Activated T-cell treated with anti-CD3 and anti-CD28 coated beads, Interleukin-2, amount 50 U/mL, for 24 hours (primary cell): ENCODE measurements at regions not wholly inside any gene's neighbourhood (a gene's known extent, or its start where the extent isn't known, plus 50 kb on each side); places are given as distances from the start of the nearest gene placed in this dataset.

Source experiments
- DNase-seq: peaks from one replicate; pipeline ENCODE4 v3.0.0-alpha.2; 2020
- H3K27ac Mint-ChIP-seq: 2 replicates; pipeline ENCODE4 v1.8.0; 2020; ENCODE audit warnings: mild to moderate bottlenecking, mixed read lengths
- H3K27me3 Mint-ChIP-seq: 2 replicates; pipeline ENCODE4 v1.8.0; 2020; ENCODE audit warnings: mixed read lengths
- H3K36me3 Mint-ChIP-seq: 2 replicates; pipeline ENCODE4 v1.8.0; 2020; ENCODE audit warnings: low read depth, mixed read lengths
- H3K4me1 Mint-ChIP-seq: 2 replicates; pipeline ENCODE4 v1.8.0; 2020; ENCODE audit warnings: low read depth, mixed read lengths
- H3K4me3 Mint-ChIP-seq: 2 replicates; pipeline ENCODE4 v1.8.0; 2020; ENCODE audit warnings: mild to moderate bottlenecking, moderate library complexity, mixed read lengths
- H3K9me3 Mint-ChIP-seq: 2 replicates; pipeline ENCODE4 v1.8.0; 2020; ENCODE audit warnings: mixed read lengths

- H3K36me3 Mint-ChIP-seq = no peaks in the 10 kb centered on the region
- no peaks in the 10 kb centered on the region for H3K27me3 Mint-ChIP-seq
- H3K4me3 Mint-ChIP-seq = no peak overlapping the region
- no peak for DNase-seq
- no peaks in the 10 kb centered on the region for H3K9me3 Mint-ChIP-seq
- H3K27ac Mint-ChIP-seq = no peak overlapping the region
- no peaks in the 10 kb centered on the region for H3K4me1 Mint-ChIP-seq
These were observed 276.6 kb downstream of the CMPK2 start for GRCh38 chr2:6589150-6589549.

GRCh38 chr2:6590442-6590841 is 275.3 kb downstream of the CMPK2 start:
- H3K4me3 Mint-ChIP-seq = no peak overlapping the region
- no peaks in the 10 kb centered on the region for H3K4me1 Mint-ChIP-seq
- no peaks in the 10 kb centered on the region for H3K9me3 Mint-ChIP-seq
- no peak overlapping the region for H3K27ac Mint-ChIP-seq
- DNase-seq = no peak
- H3K36me3 Mint-ChIP-seq = no peaks in the 10 kb centered on the region
- H3K27me3 Mint-ChIP-seq = no peaks in the 10 kb centered on the region

- H3K4me1 Mint-ChIP-seq = no peaks in the 10 kb centered on the region
- H3K4me3 Mint-ChIP-seq = no peak overlapping the region
- H3K36me3 Mint-ChIP-seq = no peaks in the 10 kb centered on the region
- DNase-seq = no peak
- peaks cover 3% of the 10 kb centered on the region for H3K9me3 Mint-ChIP-seq
- no peak overlapping the region for H3K27ac Mint-ChIP-seq
- H3K27me3 Mint-ChIP-seq = no peaks in the 10 kb centered on the region
These were observed 263.2 kb downstream of the CMPK2 start for GRCh38 chr2:6602471-6602870.

- no peak overlapping the region for H3K4me3 Mint-ChIP-seq
- no peaks in the 10 kb centered on the region for H3K4me1 Mint-ChIP-seq
- H3K27me3 Mint-ChIP-seq = no peaks in the 10 kb centered on the region
- H3K27ac Mint-ChIP-seq = no peak overlapping the region
- no peaks in the 10 kb centered on the region for H3K36me3 Mint-ChIP-seq
- no peak for DNase-seq
- peaks cover 5% of the 10 kb centered on the region for H3K9me3 Mint-ChIP-seq
These were observed 259.7 kb downstream of the CMPK2 start for GRCh38 chr2:6605836-6606505.

GRCh38 chr2:6617794-6618193 is 247.9 kb downstream of the CMPK2 start:
- Mint-ChIP-seq H3K9me3 (peaks cover 5% of the 10 kb centered on the region), H3K36me3 (no peaks in the 10 kb centered on the region), H3K4me3 (no peak overlapping the region), H3K27me3 (peaks cover 3% of the 10 kb centered on the region), H3K4me1 (no peaks in the 10 kb centered on the region), H3K27ac (no peak overlapping the region)
- DNase-seq = no peak

GRCh38 chr2:6618201-6618600 is 247.5 kb downstream of the CMPK2 start:
- no peaks in the 10 kb centered on the region for H3K4me1 Mint-ChIP-seq
- peaks cover 3% of the 10 kb centered on the region for H3K27me3 Mint-ChIP-seq
- no peak for DNase-seq
- no peak overlapping the region for H3K4me3 Mint-ChIP-seq
- peaks cover 3% of the 10 kb centered on the region for H3K9me3 Mint-ChIP-seq
- H3K27ac Mint-ChIP-seq = no peak overlapping the region
- H3K36me3 Mint-ChIP-seq = no peaks in the 10 kb centered on the region

GRCh38 chr2:6623746-6624145 is 242.0 kb downstream of the CMPK2 start:
- H3K27me3 Mint-ChIP-seq = no peaks in the 10 kb centered on the region
- H3K36me3 Mint-ChIP-seq = no peaks in the 10 kb centered on the region
- no peak overlapping the region for H3K27ac Mint-ChIP-seq
- H3K9me3 Mint-ChIP-seq = no peaks in the 10 kb centered on the region
- H3K4me1 Mint-ChIP-seq = no peaks in the 10 kb centered on the region
- no peak for DNase-seq
- no peak overlapping the region for H3K4me3 Mint-ChIP-seq

GRCh38 chr2:6626401-6627012 is 239.2 kb downstream of the CMPK2 start:
- Mint-ChIP-seq H3K9me3 (no peaks in the 10 kb centered on the region), H3K27me3 (peaks cover 5% of the 10 kb centered on the region), H3K4me1 (no peaks in the 10 kb centered on the region), H3K27ac (no peak overlapping the region), H3K4me3 (no peak overlapping the region), H3K36me3 (no peaks in the 10 kb centered on the region)
- no peak for DNase-seq

GRCh38 chr2:6627316-6627715 is 238.4 kb downstream of the CMPK2 start:
- H3K27me3 Mint-ChIP-seq = peaks cover 5% of the 10 kb centered on the region
- DNase-seq = no peak
- H3K27ac Mint-ChIP-seq = no peak overlapping the region
- no peak overlapping the region for H3K4me3 Mint-ChIP-seq
- no peaks in the 10 kb centered on the region for H3K36me3 Mint-ChIP-seq
- no peaks in the 10 kb centered on the region for H3K9me3 Mint-ChIP-seq
- H3K4me1 Mint-ChIP-seq = no peaks in the 10 kb centered on the region

- Mint-ChIP-seq H3K27ac (no peak overlapping the region), H3K9me3 (no peaks in the 10 kb centered on the region), H3K4me3 (no peak overlapping the region), H3K4me1 (no peaks in the 10 kb centered on the region), H3K27me3 (peaks cover 5% of the 10 kb centered on the region), H3K36me3 (no peaks in the 10 kb centered on the region)
- DNase-seq = no peak
These were observed 235.5 kb downstream of the CMPK2 start for GRCh38 chr2:6630209-6630608.

- Mint-ChIP-seq H3K4me1 (no peaks in the 10 kb centered on the region), H3K36me3 (no peaks in the 10 kb centered on the region), H3K4me3 (no peak overlapping the region), H3K27ac (no peak overlapping the region), H3K27me3 (peaks cover 17% of the 10 kb centered on the region), H3K9me3 (no peaks in the 10 kb centered on the region)
- DNase-seq = no peak
These were observed 230.4 kb downstream of the CMPK2 start for GRCh38 chr2:6635296-6635695.

- DNase-seq = no peak
- no peak overlapping the region for H3K4me3 Mint-ChIP-seq
- H3K27ac Mint-ChIP-seq = no peak overlapping the region
- no peaks in the 10 kb centered on the region for H3K4me1 Mint-ChIP-seq
- H3K36me3 Mint-ChIP-seq = no peaks in the 10 kb centered on the region
- H3K9me3 Mint-ChIP-seq = no peaks in the 10 kb centered on the region
- H3K27me3 Mint-ChIP-seq = peaks cover 17% of the 10 kb centered on the region
These were observed 228.4 kb downstream of the CMPK2 start for GRCh38 chr2:6637330-6637729.

- Mint-ChIP-seq H3K9me3 (no peaks in the 10 kb centered on the region), H3K4me3 (no peak overlapping the region), H3K27me3 (peaks cover 17% of the 10 kb centered on the region), H3K27ac (no peak overlapping the region), H3K36me3 (no peaks in the 10 kb centered on the region), H3K4me1 (no peaks in the 10 kb centered on the region)
- DNase-seq = no peak
These were observed 225.6 kb downstream of the CMPK2 start for GRCh38 chr2:6639929-6640620.

- Mint-ChIP-seq H3K27ac (no peak overlapping the region), H3K9me3 (no peaks in the 10 kb centered on the region), H3K36me3 (no peaks in the 10 kb centered on the region), H3K4me3 (no peak overlapping the region), H3K27me3 (peaks cover 17% of the 10 kb centered on the region), H3K4me1 (no peaks in the 10 kb centered on the region)
- no peak for DNase-seq
These were observed 225.1 kb downstream of the CMPK2 start for GRCh38 chr2:6640621-6641015.

GRCh38 chr2:6641956-6642355 is 223.8 kb downstream of the CMPK2 start:
- DNase-seq = no peak
- Mint-ChIP-seq H3K4me1 (no peaks in the 10 kb centered on the region), H3K4me3 (no peak overlapping the region), H3K27ac (no peak overlapping the region), H3K9me3 (no peaks in the 10 kb centered on the region), H3K27me3 (peaks cover 14% of the 10 kb centered on the region), H3K36me3 (no peaks in the 10 kb centered on the region)
